ENCODE measurements at regions not wholly inside any gene's neighbourhood (a gene's known extent, or its start where the extent isn't known, plus 50 kb on each side); places are given as distances from the start of the nearest gene placed in this dataset.

DNA sequence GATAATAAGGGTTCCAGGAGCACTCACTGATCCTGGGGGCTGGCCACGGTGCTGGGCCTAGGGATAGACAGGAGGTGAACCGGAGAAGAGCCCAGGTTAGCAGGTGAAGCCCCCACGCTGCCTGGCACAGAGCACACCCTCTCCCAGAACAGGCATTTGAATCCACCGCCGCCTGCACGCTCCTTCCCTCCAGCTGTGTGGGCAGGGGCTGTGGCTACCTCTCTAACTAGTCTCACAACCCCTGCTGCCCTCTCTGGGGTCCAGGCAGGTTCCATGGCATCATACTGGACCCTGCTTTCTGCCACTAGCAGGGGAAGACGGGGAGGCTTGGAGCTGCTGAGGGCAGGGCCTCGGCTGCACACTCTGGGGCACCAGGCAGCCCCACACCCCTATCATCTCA, 358.0 kb downstream of the CTTN start:
- DNase-seq (ENCODE audit: low spot score), result no peak
- no peaks in the 10 kb centered on the region for H3K36me3 ChIP-seq (ENCODE audit: insufficient read depth)
- H3K9me2 ChIP-seq (ENCODE audit: insufficient read depth), result no peaks in the 10 kb centered on the region
- H3K4me3 Mint-ChIP-seq, result no peak overlapping the region
- peaks cover 5% of the 10 kb centered on the region; the same call in 1 of the 2 replicates for H3K4me1 ChIP-seq (ENCODE audit: insufficient read depth)
- H3K27ac Mint-ChIP-seq, result no peak overlapping the region
- peaks cover 8% of the 10 kb centered on the region for H4K20me1 ChIP-seq (replicated peaks; ENCODE audit: insufficient read depth)
- H2AFZ ChIP-seq, result no peak overlapping the region
- H3F3A ChIP-seq (replicated peaks; ENCODE audit: low read depth), result no peaks in the 10 kb centered on the region; the same call in 1 of the 2 replicates
- no peak for TF ChIP-seq ZNF331 (CRISPR knock-in tag; IDR thresholded peaks at IDR 0.05; ENCODE audit: low read depth)
- TF ChIP-seq JUNB (IDR thresholded peaks at IDR 0.05; ENCODE audit: unreplicated experiment), result no peak
- TF ChIP-seq, protein P1, sequence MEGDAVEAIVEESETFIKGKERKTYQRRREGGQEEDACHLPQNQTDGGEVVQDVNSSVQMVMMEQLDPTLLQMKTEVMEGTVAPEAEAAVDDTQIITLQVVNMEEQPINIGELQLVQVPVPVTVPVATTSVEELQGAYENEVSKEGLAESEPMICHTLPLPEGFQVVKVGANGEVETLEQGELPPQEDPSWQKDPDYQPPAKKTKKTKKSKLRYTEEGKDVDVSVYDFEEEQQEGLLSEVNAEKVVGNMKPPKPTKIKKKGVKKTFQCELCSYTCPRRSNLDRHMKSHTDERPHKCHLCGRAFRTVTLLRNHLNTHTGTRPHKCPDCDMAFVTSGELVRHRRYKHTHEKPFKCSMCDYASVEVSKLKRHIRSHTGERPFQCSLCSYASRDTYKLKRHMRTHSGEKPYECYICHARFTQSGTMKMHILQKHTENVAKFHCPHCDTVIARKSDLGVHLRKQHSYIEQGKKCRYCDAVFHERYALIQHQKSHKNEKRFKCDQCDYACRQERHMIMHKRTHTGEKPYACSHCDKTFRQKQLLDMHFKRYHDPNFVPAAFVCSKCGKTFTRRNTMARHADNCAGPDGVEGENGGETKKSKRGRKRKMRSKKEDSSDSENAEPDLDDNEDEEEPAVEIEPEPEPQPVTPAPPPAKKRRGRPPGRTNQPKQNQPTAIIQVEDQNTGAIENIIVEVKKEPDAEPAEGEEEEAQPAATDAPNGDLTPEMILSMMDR (conservative IDR thresholded peaks at IDR 0.05; ENCODE audit: low read depth in 2 of 2), result no peak
- no peak for TF ChIP-seq POLR2AphosphoS5 (IDR thresholded peaks at IDR 0.05; ENCODE audit: low read depth)
- TF ChIP-seq EZH2phosphoT487 (IDR thresholded peaks at IDR 0.05; ENCODE audit: unreplicated experiment), result no peak
- TF ChIP-seq, protein P2, sequence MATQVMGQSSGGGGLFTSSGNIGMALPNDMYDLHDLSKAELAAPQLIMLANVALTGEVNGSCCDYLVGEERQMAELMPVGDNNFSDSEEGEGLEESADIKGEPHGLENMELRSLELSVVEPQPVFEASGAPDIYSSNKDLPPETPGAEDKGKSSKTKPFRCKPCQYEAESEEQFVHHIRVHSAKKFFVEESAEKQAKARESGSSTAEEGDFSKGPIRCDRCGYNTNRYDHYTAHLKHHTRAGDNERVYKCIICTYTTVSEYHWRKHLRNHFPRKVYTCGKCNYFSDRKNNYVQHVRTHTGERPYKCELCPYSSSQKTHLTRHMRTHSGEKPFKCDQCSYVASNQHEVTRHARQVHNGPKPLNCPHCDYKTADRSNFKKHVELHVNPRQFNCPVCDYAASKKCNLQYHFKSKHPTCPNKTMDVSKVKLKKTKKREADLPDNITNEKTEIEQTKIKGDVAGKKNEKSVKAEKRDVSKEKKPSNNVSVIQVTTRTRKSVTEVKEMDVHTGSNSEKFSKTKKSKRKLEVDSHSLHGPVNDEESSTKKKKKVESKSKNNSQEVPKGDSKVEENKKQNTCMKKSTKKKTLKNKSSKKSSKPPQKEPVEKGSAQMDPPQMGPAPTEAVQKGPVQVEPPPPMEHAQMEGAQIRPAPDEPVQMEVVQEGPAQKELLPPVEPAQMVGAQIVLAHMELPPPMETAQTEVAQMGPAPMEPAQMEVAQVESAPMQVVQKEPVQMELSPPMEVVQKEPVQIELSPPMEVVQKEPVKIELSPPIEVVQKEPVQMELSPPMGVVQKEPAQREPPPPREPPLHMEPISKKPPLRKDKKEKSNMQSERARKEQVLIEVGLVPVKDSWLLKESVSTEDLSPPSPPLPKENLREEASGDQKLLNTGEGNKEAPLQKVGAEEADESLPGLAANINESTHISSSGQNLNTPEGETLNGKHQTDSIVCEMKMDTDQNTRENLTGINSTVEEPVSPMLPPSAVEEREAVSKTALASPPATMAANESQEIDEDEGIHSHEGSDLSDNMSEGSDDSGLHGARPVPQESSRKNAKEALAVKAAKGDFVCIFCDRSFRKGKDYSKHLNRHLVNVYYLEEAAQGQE (IDR thresholded peaks at IDR 0.05; ENCODE audit: unreplicated experiment), result no peak
- TF ChIP-seq, protein P3, sequence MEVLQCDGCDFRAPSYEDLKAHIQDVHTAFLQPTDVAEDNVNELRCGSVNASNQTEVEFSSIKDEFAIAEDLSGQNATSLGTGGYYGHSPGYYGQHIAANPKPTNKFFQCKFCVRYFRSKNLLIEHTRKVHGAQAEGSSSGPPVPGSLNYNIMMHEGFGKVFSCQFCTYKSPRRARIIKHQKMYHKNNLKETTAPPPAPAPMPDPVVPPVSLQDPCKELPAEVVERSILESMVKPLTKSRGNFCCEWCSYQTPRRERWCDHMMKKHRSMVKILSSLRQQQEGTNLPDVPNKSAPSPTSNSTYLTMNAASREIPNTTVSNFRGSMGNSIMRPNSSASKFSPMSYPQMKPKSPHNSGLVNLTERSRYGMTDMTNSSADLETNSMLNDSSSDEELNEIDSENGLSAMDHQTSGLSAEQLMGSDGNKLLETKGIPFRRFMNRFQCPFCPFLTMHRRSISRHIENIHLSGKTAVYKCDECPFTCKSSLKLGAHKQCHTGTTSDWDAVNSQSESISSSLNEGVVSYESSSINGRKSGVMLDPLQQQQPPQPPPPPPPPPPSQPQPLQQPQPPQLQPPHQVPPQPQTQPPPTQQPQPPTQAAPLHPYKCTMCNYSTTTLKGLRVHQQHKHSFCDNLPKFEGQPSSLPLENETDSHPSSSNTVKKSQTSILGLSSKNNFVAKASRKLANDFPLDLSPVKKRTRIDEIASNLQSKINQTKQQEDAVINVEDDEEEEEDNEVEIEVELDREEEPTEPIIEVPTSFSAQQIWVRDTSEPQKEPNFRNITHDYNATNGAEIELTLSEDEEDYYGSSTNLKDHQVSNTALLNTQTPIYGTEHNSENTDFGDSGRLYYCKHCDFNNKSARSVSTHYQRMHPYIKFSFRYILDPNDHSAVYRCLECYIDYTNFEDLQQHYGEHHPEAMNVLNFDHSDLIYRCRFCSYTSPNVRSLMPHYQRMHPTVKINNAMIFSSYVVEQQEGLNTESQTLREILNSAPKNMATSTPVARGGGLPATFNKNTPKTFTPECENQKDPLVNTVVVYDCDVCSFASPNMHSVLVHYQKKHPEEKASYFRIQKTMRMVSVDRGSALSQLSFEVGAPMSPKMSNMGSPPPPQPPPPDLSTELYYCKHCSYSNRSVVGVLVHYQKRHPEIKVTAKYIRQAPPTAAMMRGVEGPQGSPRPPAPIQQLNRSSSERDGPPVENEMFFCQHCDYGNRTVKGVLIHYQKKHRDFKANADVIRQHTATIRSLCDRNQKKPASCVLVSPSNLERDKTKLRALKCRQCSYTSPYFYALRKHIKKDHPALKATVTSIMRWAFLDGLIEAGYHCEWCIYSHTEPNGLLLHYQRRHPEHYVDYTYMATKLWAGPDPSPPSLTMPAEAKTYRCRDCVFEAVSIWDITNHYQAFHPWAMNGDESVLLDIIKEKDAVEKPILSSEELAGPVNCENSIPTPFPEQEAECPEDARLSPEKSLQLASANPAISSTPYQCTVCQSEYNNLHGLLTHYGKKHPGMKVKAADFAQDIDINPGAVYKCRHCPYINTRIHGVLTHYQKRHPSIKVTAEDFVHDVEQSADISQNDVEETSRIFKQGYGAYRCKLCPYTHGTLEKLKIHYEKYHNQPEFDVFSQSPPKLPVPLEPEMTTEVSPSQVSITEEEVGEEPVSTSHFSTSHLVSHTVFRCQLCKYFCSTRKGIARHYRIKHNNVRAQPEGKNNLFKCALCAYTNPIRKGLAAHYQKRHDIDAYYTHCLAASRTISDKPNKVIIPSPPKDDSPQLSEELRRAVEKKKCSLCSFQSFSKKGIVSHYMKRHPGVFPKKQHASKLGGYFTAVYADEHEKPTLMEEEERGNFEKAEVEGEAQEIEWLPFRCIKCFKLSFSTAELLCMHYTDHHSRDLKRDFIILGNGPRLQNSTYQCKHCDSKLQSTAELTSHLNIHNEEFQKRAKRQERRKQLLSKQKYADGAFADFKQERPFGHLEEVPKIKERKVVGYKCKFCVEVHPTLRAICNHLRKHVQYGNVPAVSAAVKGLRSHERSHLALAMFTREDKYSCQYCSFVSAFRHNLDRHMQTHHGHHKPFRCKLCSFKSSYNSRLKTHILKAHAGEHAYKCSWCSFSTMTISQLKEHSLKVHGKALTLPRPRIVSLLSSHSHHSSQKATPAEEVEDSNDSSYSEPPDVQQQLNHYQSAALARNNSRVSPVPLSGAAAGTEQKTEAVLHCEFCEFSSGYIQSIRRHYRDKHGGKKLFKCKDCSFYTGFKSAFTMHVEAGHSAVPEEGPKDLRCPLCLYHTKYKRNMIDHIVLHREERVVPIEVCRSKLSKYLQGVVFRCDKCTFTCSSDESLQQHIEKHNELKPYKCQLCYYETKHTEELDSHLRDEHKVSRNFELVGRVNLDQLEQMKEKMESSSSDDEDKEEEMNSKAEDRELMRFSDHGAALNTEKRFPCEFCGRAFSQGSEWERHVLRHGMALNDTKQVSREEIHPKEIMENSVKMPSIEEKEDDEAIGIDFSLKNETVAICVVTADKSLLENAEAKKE (CRISPR knock-in tag; IDR thresholded peaks at IDR 0.05), result no peak
- TF ChIP-seq CREB1 (CRISPR knock-in tag; IDR thresholded peaks at IDR 0.05; ENCODE audit: low read depth), result no peak
- H3K36me3 Mint-ChIP-seq (ENCODE audit: low read depth), result peaks cover 29% of the 10 kb centered on the region
- peaks cover 21% of the 10 kb centered on the region for H3K4me1 Mint-ChIP-seq
- H3K27ac ChIP-seq (ENCODE audit: low read depth), result peak overlapping the region; percentile 83; the same call in 1 of the 2 replicates
- no peaks in the 10 kb centered on the region for H3K79me2 ChIP-seq (replicated peaks; ENCODE audit: insufficient read depth)
- peaks cover 20% of the 10 kb centered on the region for H3K27me3 Mint-ChIP-seq (ENCODE audit: insufficient read depth, low read depth, poor library complexity)
- peaks cover 18% of the 10 kb centered on the region for H3K9me3 Mint-ChIP-seq
- no peak; the same call in 2 of the 3 replicates for ATAC-seq
- no peak overlapping the region for H3K4me2 ChIP-seq
- no peaks in the 10 kb centered on the region for H3K27me3 ChIP-seq (ENCODE audit: insufficient read depth)
- no peak overlapping the region for H3K4me3 ChIP-seq

Data from GM23338 (cell line).